NOMO-1 (cell line): ENCODE measurements at regions not wholly inside any gene's neighbourhood (a gene's known extent, or its start where the extent isn't known, plus 50 kb on each side); places are given as distances from the start of the nearest gene placed in this dataset.

Source experiments
- DNase-seq, 2 experiments: peaks; one replicate each; lab custom pipeline; 2025; ENCODE audit not compliant: unreplicated experiment in 2 of 2; lab: John Stamatoyannopoulos, UW

- DNase-seq = no peak
These were observed 221.0 kb upstream of the PDE10A start for GRCh38 chr6:165883851-165884640.

DNA sequence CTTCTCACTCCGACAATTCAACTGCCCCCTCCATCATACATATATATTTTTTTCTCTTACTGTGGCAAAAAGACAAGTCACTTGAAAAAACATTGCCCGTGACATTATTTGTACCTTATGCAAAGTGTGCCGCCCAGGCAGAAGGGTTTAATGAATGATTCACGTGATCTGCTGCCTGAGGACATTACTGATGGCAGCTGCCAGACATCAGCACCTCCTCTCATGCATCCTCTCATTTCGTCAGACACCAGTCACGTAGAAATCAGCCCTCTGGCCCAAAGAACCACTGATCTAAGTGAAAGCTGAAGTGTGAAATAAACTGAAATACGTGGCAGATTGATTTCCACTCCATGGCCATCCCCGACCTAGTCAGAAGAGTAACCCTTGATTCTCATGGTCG is 218.8 kb upstream of the PDE10A start:
- DNase-seq = no peak

DNA sequence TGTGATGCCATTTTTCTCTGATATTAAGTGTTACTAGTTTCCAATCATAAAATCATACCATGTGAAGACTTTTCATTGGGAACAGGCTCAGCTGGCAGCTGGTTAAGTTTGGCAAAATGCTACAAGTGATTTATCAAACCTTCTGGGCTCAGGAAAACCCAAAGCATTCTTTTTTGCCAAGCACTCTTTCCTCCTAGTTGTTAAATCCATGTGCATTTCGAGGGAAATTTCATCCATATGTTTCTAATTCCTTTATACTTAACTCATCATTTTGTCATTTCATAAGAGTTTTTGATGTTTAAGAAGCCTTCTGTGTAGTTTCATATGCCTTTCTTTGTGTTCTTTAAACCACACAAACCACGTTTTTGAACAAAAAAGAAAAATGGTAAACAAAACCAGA is 217.6 kb upstream of the PDE10A start:
- no peak for DNase-seq

- no peak for DNase-seq
These were observed 214.7 kb upstream of the PDE10A start for GRCh38 chr6:165877773-165878172.

GRCh38 chr6:165877192-165877591 is 214.2 kb upstream of the PDE10A start:
- no peak for DNase-seq

DNA sequence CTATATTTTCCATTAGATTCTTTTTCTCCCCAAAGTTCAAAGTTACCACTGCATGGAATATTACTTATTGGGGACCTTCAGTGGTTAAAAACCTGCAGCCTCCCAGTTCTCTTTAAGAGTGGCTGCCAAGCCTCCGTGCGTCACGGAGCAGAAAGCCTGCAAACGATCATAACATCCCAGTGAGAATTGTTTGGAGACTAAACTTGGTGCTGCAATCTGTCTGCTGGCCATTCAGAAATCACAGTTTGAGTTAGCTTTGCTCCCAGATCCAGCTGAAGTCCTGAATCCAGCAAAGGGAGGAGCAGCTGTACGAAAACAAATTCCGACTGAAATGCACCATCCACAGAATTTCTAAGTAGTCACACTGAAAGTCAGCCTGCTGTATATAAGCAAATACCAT is 213.5 kb upstream of the PDE10A start:
- no peak for DNase-seq

DNA sequence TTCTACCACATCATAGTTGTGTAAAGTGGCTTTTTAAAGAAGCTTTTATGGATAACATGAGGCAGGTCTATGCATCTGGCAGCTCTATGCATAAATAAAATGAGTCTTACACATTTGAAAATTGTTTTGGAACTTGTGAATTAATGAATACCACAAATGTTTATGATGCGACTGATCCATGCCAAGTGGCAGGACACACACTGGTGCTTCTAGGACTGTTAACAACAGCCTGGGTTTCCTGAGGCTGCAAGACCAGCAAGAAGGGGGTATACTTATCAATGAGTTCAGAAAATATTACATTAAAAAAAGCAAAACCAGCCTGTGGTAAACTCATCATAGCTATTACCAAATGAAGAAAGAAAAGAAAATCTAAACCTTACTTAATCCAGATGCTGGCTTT is 212.9 kb upstream of the PDE10A start:
- no peak for DNase-seq

DNA sequence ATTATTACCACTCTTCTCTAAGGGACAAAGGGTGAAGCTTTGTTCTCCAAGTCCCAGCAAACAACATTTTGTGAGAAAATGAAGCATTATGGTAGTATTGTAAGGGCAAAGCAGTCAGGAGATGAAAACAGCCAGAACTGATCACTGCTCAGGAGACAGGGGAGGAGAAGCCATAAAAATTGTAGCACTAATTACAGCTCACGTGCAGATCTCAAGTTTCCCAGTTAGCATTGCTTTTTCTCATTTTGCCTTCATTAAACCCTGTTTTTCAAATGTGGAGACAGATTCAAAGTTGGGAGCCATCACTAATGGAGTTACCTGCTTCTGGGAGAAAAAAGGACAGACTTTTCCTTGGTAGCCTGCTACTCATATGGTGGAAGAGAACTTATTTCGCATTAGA is 210.9 kb upstream of the PDE10A start:
- DNase-seq = no peak

GRCh38 chr6:165872811-165873210 is 209.8 kb upstream of the PDE10A start:
- DNase-seq = no peak

DNA sequence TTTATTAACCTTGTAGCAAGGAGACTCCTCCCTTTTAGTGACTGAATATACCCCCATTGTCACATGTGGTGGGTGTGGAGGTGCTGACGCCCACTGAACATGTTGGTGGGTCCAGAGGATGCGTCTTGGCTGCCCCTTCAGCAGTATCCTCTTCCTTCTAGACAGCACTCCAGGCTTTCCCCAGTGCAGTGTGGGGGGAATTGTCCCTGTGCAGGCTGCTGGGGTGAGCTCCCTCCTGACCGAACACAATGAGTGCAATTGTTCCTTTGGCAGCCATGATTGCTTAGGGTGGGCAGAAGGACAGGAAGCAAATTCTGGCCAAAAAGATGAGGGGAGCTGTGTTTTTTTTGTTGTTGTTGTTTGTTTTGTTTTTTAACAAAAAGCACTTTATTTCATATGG is 209.3 kb upstream of the PDE10A start:
- no peak for DNase-seq

DNA sequence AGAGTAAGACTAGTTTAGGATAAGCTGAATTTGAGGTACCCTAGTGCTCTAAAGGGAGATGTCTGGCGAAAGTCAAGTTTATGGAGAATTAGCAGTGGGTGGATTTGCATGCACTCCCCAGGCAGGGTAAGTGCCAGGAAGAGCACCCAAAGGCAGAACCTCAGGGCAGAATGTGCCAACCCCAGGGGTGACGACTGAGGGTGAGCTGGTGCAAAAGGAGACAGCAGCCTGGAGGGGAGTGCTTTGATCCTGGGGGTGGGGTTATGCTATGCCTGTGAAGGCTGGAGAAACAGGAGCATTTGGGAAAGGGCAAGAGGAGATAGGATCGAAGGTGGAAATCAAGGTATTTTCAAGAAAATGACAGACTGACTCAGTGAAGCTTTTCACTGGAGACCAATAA is 208.5 kb upstream of the PDE10A start:
- no peak for DNase-seq

GRCh38 chr6:165869526-165869925 is 206.5 kb upstream of the PDE10A start:
- no peak for DNase-seq

DNA sequence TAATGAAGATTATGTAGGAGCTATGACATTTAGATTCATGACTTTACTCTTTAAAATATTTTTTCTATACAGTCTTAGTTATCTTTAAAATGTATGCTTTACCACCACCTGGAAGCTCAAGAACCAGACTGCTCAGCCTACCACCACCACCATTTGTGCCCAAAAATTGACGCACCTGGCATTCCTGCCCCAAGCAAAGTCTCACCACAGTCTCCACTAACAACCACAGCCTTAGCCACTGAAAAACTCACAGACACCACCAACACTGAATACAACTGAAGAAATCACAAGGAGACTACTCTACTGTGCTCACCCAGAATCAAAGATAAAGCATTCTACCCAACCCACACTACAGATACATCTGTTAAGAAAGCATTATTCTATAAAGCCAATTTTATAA is 201.9 kb upstream of the PDE10A start:
- DNase-seq = no peak

- no peak for DNase-seq
These were observed 201.2 kb upstream of the PDE10A start for GRCh38 chr6:165864218-165864617.

DNA sequence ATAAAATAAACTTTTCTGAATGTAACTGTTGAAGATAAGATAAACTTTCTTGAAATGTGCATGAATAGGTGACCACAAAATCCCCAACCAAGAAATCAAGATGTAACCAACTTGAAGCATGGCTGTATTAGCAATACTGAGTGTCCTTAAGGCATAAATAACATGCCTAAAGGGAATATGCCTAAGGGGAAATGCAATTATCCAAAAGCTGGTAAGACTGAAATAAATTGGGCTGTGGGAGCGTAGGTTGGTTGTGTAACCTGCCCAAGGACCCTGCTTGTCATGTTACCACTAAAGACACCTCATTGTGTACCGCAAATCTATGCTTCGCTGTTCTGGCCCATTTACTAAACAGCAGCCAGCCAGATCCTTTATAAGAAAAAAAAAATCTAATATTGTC is 200.8 kb upstream of the PDE10A start:
- no peak for DNase-seq

DNA sequence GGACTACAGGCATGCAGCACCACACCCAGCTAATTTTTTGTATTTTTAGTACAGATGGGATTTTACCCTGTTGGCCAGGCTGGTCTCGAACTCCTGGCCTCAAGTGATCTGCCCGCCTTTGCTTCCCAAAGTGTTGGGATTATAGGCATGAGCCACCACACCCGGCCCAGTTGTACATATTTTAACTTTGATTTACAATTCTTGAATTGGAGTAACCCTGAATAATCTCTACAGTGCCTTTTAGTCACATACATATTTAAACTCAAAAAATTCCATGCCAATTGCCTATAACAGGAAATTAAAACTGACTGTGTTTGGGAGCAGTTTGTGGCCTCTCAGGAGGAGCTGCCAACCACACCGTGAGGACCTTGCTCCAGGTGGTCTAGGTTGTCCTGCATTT is 199.8 kb upstream of the PDE10A start:
- no peak for DNase-seq

DNA sequence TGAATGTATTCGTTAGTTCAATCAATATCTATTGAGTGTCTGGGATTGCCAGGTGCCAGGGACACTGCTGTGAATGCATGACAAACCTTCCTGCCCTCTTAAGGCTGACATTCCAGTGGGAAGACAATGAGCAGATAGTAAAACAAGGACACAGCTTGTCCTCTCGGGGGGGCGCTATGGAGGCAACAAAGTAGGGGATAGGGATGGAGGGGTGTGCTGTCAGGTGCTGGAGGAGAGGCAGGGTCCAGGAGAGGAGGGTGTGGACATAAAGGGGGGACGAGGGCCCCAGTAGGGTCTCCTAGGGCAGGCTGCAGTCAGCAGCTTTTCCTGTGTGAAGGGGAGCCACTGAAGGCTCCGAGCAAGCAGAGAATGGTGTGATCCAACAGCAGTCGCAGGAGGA is 198.2 kb upstream of the PDE10A start:
- DNase-seq = no peak

DNA sequence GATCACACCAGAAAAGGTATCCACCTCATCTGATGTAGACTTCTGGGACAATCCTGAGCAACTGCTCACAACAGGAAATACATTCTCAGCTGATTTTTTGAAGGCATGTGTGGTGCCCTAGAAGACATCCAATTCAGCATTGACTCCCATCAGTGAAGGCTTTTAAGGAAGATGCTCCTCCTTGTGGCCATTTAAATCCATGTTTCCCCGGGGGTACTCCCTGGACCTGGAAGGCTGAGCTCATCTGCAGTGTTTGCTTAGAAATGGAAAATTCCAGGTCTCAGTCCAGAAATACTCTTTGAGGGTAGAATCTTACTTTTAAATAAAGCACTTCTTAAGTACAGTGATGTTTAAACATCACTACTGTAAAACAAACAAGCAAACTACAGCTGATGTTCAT is 195.5 kb upstream of the PDE10A start:
- DNase-seq = no peak

DNA sequence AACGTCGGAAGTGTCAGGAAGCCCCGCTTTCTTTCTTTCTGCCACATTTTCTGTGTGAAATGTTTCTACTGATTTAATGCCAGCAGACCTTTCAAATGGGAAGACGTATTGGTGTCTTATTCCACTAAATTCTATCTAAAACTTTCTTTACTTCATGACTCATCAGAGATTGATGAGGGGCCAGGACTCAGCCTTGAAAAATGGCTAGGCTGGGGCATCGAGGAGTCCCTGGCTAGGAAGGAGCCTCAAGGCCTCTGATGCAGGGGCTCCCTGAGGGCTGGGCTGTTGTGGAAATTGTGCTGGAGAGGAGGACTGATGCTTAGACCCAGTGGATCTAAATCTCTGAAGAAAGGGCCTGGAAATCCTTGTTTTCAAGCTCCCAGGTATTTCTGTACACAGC is 192.8 kb upstream of the PDE10A start:
- no peak for DNase-seq

DNA sequence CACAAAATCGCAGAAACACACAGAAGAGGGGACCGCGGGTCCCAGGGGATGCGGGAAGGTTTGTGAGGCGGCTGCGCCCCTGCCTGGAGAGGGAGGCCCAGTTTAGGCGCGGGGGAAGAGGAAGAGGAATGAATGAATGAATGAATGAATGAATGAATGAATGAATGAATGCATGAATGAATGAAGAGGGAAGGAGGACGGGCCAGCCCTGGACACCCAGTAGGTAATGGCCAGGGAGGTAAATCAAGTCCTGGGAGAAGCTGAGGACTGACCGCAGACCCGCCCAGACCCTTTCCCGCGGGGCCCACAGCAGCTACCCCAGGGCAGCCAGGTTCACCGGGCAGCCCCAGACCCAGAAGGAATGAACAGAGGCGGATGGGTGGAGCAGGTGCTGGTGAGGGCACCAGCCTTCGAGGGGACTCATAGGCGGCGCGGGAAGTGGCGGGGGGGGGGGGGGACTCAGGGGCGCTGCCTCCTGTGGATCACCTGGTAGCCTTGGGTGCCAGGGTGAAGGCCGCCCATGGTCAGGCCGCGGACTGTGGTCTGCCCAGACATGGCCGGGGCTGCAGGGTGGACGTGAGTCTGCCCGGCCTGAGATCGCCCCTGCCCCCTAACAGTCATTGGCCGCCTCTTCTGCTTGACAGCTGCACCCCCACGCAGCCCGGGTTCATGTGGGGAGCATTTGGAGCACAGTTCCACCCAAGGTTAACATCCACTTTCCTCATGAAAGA is 192.0 kb upstream of the PDE10A start:
- DNase-seq = no peak

GRCh38 chr6:165854061-165854862 is 191.2 kb upstream of the PDE10A start:
- no peak for DNase-seq

- no peak for DNase-seq
These were observed 189.6 kb upstream of the PDE10A start for GRCh38 chr6:165852676-165853075.
